ENCODE measurements at regions not wholly inside any gene's neighbourhood (a gene's known extent, or its start where the extent isn't known, plus 50 kb on each side); places are given as distances from the start of the nearest gene placed in this dataset.
"Not testable (repeated sequence)": the region's sequence is repeated elsewhere in the genome, so short reads cannot be mapped to it uniquely, and the experiment has no call there.

DNA sequence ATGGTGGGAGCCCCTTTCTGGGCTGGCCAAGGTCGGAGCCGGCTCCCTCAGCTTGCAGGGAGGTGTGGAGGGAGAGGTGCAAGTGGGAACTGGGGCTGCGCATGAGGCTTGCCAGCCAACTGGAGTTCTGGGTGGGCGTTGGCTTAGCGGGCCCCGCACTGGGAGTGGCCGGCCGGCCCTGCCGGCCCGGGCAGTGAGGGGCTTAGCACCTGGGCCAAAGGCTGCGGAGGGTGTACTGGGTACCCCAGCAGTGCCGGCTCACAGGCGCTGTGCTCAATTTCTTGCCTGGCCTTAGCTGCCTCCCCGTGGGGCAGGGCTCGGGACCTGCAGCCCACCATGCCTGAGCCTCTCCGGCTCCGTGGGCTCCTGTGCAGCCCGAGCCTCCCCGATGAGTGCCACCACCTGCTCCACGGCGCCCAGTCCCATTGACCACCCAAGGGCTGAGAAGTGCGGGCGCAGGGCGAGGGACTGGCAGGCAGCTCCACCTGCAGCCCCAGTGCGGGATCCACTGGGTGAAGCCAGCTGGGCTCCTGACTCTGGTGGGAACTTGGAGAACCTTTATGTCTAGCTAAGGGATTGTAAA is 113.1 kb downstream of the PSAT1 start:
- H3K4me1 Mint-ChIP-seq (ENCODE audit: low read depth); H3K36me3 Mint-ChIP-seq (ENCODE audit: low read depth); H3K4me3 Mint-ChIP-seq; H3K27ac Mint-ChIP-seq; H3K27me3 Mint-ChIP-seq (ENCODE audit: low read depth); H3K9me3 Mint-ChIP-seq: not testable (repeated sequence)

DNA sequence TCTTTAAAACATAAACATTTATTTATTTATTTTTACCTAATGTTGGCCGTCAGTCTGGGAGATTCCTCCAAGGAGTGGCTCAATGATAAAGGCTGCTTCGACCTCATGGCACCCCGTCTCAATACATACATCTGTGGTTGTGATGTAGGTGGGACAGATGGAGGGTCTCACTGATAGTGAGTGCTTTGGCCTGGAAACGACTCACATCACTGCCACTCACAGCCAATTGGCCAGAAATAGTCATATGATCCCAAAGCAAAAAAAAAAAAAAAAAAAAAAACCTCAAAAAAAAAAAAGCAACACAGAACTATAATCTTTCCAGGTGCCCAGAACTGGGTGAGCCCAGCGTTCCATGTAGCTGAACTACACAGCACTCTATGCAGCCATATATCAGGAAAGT is 125.4 kb downstream of the PSAT1 start:
- H3K27me3 Mint-ChIP-seq (ENCODE audit: low read depth) = peaks cover 6% of the 10 kb centered on the region
- no peaks in the 10 kb centered on the region for H3K36me3 Mint-ChIP-seq (ENCODE audit: low read depth)
- H3K9me3 Mint-ChIP-seq = no peaks in the 10 kb centered on the region
- no peak overlapping the region for H3K27ac Mint-ChIP-seq
- no peak overlapping the region for H3K4me3 Mint-ChIP-seq
- H3K4me1 Mint-ChIP-seq (ENCODE audit: low read depth) = no peaks in the 10 kb centered on the region

DNA sequence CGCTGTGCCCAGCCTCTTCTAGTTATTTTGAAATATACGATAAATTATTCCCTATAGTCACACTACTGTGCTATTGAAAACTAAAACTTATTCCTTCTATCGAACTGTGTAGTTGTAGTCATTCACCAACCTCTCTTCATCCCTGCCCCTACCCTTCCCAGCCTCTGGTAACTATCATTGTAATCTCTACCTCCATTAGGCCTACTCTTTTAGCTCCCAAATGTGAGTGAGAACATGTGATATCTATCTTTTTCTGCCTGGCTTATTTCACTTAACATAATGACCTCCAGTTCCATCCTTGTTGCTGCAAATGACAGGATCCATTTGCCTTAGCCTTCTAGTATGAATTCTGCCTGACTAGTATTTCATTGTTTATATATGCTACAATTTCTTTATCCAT is 127.4 kb downstream of the PSAT1 start:
- Mint-ChIP-seq H3K27me3 (ENCODE audit: low read depth) (peaks cover 5% of the 10 kb centered on the region), H3K36me3 (ENCODE audit: low read depth) (no peaks in the 10 kb centered on the region), H3K4me1 (ENCODE audit: low read depth) (peaks cover 8% of the 10 kb centered on the region), H3K4me3 (no peak overlapping the region), H3K27ac (no peak overlapping the region), H3K9me3 (peaks cover 9% of the 10 kb centered on the region)

DNA sequence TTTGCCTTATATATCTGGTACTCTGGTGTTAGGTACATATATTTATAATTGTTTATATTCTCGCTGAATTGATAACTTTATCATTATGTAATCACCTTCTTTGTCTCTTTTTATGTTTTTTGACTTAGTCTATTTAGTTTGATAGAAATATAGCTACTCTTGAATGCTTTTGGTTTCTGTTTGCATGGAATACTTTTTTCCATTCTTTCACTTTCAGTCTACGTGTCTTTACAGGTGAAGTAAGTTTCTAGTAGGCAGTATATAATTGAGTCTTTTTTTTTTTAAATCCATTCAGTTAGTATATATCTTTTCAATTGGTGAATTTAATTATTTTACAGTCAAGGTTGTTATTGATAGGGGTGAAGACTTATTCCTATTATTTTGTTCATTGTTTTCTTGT is 131.7 kb downstream of the PSAT1 start:
- H3K27ac Mint-ChIP-seq = peak overlapping the region; percentile 49
- H3K4me3 Mint-ChIP-seq = no peak overlapping the region

DNA sequence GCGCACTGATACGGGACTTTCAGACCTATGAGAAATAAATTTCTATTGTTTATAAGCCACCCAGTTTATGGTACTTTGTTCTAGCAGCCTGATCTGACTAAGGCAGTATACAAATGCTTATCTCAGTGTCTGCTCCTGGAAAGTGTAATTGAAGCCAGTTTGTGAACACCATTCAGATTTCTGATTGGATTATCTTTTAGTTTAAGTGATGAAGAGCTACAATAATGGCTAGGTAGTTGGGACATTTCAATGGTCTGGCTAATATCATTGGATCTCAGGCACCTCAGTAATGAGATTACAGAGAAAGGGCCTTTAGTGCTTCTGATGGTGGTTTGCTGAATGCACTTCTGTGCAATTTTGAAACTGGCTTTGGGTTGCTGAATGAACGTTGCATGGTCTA is 133.5 kb downstream of the PSAT1 start:
- peaks cover 8% of the 10 kb centered on the region for H3K4me1 Mint-ChIP-seq (ENCODE audit: low read depth)
- no peak overlapping the region for H3K27ac Mint-ChIP-seq
- peaks cover 14% of the 10 kb centered on the region for H3K9me3 Mint-ChIP-seq
- H3K27me3 Mint-ChIP-seq (ENCODE audit: low read depth) = peaks cover 5% of the 10 kb centered on the region
- H3K4me3 Mint-ChIP-seq = no peak overlapping the region
- no peaks in the 10 kb centered on the region for H3K36me3 Mint-ChIP-seq (ENCODE audit: low read depth)

More for the DNA sequence above, 131.7 kb downstream of the PSAT1 start:
- peaks cover 14% of the 10 kb centered on the region for H3K9me3 Mint-ChIP-seq
- peaks cover 8% of the 10 kb centered on the region for H3K4me1 Mint-ChIP-seq (ENCODE audit: low read depth)
- H3K36me3 Mint-ChIP-seq (ENCODE audit: low read depth) = no peaks in the 10 kb centered on the region
- peaks cover 5% of the 10 kb centered on the region for H3K27me3 Mint-ChIP-seq (ENCODE audit: low read depth)

DNA sequence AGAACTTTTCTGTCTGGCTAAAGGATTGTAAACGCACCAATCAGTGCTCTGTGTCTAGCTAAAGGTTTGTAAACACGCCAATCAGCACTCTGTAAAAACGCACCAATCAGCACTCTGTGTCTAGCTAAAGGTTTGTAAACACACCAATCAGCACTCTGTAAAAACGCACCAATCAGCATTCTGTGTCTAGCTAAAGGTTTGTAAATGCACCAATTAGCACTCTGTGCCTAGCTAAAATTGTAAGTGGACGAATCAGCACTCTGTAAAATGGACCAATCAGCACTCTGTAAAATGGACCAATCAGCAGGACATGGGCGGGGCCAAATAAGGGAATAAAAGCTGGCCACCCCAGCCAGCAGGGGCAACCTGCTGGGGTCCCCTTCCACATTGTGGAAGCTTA is 134.1 kb downstream of the PSAT1 start:
- not testable (repeated sequence) for H3K4me3 Mint-ChIP-seq; H3K27ac Mint-ChIP-seq; H3K27me3 Mint-ChIP-seq (ENCODE audit: low read depth); H3K36me3 Mint-ChIP-seq (ENCODE audit: low read depth); H3K4me1 Mint-ChIP-seq (ENCODE audit: low read depth)
- peaks cover 14% of the 10 kb centered on the region for H3K9me3 Mint-ChIP-seq

DNA sequence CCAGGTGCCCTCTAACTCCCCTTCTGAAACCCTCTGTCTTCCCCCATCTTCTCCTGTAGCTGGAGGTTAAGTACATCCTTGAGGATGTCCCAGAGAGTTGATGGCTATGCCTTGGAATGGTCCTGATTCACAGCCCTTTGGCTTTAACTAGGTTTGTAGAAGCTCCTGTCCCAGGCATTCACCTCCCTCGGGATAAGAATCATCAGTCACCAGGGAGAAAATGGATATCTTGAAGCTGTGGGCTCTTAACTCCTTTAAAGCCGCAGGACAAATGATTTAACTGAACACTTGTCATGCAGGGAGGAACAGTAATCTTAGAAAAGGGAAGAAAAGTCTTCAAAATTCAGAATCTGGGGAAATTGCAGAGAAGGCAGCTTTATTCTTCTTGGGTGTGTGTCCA is 139.9 kb downstream of the PSAT1 start:
- peaks cover 4% of the 10 kb centered on the region for H3K4me1 Mint-ChIP-seq (ENCODE audit: low read depth)
- no peak overlapping the region for H3K4me3 Mint-ChIP-seq
- H3K27ac Mint-ChIP-seq = no peak overlapping the region
- H3K9me3 Mint-ChIP-seq = no peaks in the 10 kb centered on the region
- H3K36me3 Mint-ChIP-seq (ENCODE audit: low read depth) = no peaks in the 10 kb centered on the region
- peaks cover 27% of the 10 kb centered on the region for H3K27me3 Mint-ChIP-seq (ENCODE audit: low read depth)

DNA sequence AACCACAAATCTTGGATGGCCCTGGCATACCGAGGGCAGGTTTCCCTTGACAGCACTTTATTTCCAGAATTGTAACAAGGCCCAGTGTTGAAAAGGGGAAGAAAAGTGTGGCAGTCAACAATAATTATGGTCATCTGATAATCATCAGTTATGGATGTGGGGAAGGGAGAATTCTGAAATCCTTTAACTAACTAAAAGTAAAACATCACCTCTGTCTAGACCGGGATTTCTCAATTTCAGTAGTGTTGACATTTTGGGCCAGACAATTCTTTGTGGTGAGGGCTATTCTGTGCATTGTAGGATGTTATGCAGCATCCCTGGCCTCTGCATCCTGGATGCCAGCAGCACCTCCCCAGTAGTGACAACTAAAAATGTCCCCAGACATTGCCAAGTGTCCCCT is 140.4 kb downstream of the PSAT1 start:
- no peak overlapping the region for H3K27ac Mint-ChIP-seq
- H3K27me3 Mint-ChIP-seq (ENCODE audit: low read depth) = peaks cover 27% of the 10 kb centered on the region
- no peaks in the 10 kb centered on the region for H3K36me3 Mint-ChIP-seq (ENCODE audit: low read depth)
- H3K9me3 Mint-ChIP-seq = no peaks in the 10 kb centered on the region
- peaks cover 4% of the 10 kb centered on the region for H3K4me1 Mint-ChIP-seq (ENCODE audit: low read depth)
- H3K4me3 Mint-ChIP-seq = no peak overlapping the region

DNA sequence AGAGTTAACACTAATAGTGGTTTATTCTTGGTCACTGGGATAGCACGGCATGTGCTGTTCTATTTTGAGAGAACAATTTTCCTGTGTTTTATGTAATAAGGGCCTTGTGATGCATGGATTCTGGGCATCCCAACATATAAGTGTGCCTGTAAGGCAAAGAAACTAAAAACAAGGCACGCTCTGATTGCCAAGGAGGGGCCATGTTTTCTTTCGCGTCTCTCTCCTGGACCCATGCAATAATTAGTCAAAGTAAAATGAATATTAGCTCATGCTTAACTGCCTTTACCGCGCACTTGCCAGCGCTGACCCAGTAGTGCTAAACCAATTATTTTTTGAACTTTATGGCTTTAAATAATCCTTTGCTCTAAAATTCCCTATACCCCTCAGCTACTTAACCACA is 140.9 kb downstream of the PSAT1 start:
- H3K27me3 Mint-ChIP-seq (ENCODE audit: low read depth) = peaks cover 27% of the 10 kb centered on the region
- H3K9me3 Mint-ChIP-seq = no peaks in the 10 kb centered on the region
- H3K27ac Mint-ChIP-seq = no peak overlapping the region
- H3K4me1 Mint-ChIP-seq (ENCODE audit: low read depth) = peaks cover 4% of the 10 kb centered on the region
- H3K36me3 Mint-ChIP-seq (ENCODE audit: low read depth) = no peaks in the 10 kb centered on the region
- H3K4me3 Mint-ChIP-seq = no peak overlapping the region

DNA sequence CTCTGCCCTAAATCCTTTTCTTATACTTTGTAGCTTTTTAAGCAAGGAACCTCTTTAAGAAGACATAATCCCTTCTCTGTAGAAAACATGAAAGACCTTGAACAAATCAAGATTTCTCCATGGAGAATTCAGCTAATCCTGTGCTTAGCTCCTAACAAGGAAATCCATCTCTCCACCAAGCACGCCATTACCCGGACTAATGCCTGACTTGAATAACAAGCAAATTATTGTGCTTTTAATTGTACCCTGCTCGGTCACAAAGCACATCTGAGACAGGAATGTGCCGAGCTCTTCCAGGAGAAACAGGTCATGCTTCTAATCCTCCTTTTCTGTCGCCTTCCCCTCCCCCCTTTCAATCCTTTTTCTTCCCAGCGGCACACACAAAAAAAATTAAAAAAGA is 141.3 kb downstream of the PSAT1 start:
- Mint-ChIP-seq H3K4me3 (no peak overlapping the region), H3K27me3 (ENCODE audit: low read depth) (peaks cover 27% of the 10 kb centered on the region), H3K27ac (no peak overlapping the region), H3K9me3 (no peaks in the 10 kb centered on the region), H3K36me3 (ENCODE audit: low read depth) (no peaks in the 10 kb centered on the region), H3K4me1 (ENCODE audit: low read depth) (peaks cover 4% of the 10 kb centered on the region)

DNA sequence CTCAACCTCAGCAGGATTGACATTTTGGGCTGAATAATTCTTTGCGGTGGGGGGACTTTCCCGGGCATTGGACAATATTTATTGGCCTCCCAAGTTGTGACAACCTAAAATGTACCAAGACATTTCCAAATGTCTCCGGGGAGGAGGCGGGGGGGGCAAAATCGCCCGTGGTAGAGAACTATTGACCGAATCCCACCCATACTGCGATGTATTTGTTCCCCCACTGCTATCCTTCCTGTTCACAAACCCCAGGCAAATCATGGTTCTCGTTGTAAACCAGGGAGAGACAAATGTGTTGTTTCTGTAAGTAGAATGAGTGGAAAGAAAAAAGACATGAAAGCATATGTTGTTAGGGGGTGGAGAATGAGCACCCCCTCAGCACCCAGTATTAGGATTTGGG is 141.9 kb downstream of the PSAT1 start:
- Mint-ChIP-seq H3K27ac (no peak overlapping the region), H3K4me1 (ENCODE audit: low read depth) (peaks cover 4% of the 10 kb centered on the region), H3K27me3 (ENCODE audit: low read depth) (peaks cover 27% of the 10 kb centered on the region), H3K4me3 (no peak overlapping the region), H3K36me3 (ENCODE audit: low read depth) (no peaks in the 10 kb centered on the region), H3K9me3 (no peaks in the 10 kb centered on the region)

DNA sequence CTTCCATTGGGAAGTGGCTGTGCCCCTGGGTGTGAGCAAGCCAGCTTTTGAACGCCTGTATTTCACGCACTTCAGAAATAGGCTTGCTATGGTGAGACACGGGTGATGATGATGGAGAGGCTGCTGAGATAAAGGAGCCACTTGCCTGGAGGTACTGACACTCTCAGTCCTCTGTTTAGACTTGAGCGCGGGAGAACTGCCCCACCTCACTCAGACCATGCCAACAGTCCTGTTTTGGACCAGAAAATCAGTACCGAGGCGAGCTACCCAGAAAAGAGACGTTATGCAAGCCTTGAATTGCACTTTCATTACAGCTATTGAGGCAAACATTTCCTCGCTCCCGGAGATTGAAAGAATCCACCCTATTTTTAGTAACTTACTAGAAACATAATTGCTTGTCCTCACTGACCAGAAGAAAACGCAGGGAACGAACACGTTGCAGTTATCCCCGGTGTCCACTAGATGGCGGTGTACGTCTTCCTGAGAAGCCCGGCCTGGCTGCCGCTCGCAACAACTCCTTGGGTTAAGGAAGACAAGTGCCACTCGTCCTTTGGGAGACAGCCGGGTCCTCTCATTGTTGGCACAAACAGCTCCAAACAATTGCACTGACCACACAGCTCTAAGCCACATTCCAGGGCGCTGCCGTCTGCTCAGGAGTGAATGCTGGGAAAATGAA is 142.4 kb downstream of the PSAT1 start:
- Mint-ChIP-seq H3K36me3 (ENCODE audit: low read depth) (no peaks in the 10 kb centered on the region), H3K27ac (no peak overlapping the region), H3K4me1 (ENCODE audit: low read depth) (peaks cover 4% of the 10 kb centered on the region), H3K27me3 (ENCODE audit: low read depth) (peaks cover 27% of the 10 kb centered on the region), H3K4me3 (no peak overlapping the region), H3K9me3 (no peaks in the 10 kb centered on the region)

DNA sequence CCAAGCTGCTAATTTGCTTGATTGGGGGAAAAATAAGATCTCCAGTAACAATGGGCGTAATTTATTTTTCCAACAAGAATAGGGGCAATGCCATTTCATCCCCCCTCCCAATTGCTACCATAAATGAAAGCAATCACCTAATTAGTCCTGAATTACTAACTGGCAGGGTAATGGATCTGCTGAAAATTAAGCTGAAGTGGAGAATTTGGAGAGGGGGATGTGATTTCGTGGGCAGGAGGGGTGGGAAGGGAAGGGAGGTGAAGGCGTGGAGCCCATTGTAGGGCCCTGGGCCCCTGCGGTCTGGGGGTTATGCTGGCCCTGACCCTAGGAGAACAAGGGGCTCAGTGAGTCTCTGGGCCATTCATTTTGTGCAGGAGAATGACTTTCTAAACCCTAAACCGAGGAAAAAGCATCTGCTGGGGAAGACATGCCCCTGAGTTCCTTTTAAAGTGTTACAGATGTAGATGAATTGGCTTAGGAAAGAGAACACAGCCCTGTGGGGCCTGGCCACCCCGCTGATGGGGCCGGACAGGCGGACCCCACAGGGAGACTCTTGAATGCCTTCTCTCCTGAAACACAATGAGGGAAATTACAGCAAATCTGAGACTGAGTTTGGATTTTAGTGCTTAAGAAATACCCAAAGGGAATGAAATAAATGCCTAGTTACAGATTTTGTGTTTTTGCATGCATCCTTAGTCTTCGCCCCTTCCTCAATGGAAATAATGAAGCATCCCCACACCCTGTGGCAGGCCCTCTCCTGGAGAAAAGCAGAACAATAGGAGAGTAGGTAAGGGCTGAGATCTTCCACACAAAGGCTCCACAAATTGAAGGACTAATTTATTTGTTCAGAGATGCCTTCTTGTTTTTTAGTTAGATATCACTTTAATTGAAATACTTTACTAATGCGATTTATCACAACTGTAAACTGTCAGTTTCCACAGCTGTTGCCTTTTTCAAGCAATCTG is 143.2 kb downstream of the PSAT1 start:
- H3K27me3 Mint-ChIP-seq (ENCODE audit: low read depth) = peaks cover 27% of the 10 kb centered on the region
- no peak overlapping the region for H3K4me3 Mint-ChIP-seq
- no peaks in the 10 kb centered on the region for H3K36me3 Mint-ChIP-seq (ENCODE audit: low read depth)
- H3K4me1 Mint-ChIP-seq (ENCODE audit: low read depth) = peaks cover 4% of the 10 kb centered on the region
- H3K9me3 Mint-ChIP-seq = no peaks in the 10 kb centered on the region
- H3K27ac Mint-ChIP-seq = no peak overlapping the region

DNA sequence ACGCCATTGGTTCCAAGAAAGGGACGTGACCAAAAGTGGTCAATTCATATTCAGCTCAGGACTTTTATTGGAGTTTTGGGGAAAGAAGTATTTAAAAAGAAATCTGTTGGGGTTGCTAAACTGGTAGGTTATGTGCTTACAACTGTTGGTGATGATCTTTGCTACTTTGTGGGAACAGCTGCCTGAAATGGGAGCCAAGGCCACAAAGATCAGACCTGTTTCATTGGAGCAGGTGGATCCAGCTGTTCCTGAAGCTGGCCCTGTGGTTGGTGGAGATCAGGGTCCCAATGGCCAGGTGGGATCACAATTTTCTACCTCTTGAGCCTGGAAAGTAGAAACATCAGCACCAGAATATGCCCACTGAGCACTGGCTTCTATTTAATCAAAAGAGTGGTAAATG is 144.5 kb downstream of the PSAT1 start:
- Mint-ChIP-seq H3K36me3 (ENCODE audit: low read depth) (no peaks in the 10 kb centered on the region), H3K4me1 (ENCODE audit: low read depth) (peaks cover 4% of the 10 kb centered on the region), H3K4me3 (no peak overlapping the region), H3K9me3 (no peaks in the 10 kb centered on the region), H3K27me3 (ENCODE audit: low read depth) (peaks cover 25% of the 10 kb centered on the region), H3K27ac (no peak overlapping the region)

All from T-helper 1 cell treated with Interleukin-12 subunit alpha and Interleukin-12 subunit beta and Interleukin-4 antibody, amounts not matched to agents 30 μg/mL and 1 μg/mL, for 36 hours (primary cell).